B cell (primary cell): ENCODE measurements at regions not wholly inside any gene's neighbourhood (a gene's known extent, or its start where the extent isn't known, plus 50 kb on each side); places are given as distances from the start of the nearest gene placed in this dataset.

Experiments used
- CTCF ChIP-seq: fragments of 200-600 bp; IDR thresholded peaks from one replicate; pipeline ENCODE4 v1.8.0; 2022; ENCODE audit warnings: antibody characterized with exemption, mild to moderate bottlenecking
- EZH2 ChIP-seq: IDR thresholded peaks from 2 replicates; pipeline ENCODE4 v1.6.1; 2012; ENCODE audit warnings: borderline replicate concordance, low read depth, mild to moderate bottlenecking, moderate library complexity, low read length; ENCODE audit not compliant: insufficient read depth, poor library complexity, severe bottlenecking

GRCh38 chr1:191685669-191686068, 472.6 kb upstream of the RGS18 start:
- no peak for TF ChIP-seq CTCF
- no peak for TF ChIP-seq EZH2
